Prostate gland (tissue), 2 donors: ENCODE measurements at regions not wholly inside any gene's neighbourhood (a gene's known extent, or its start where the extent isn't known, plus 50 kb on each side); places are given as distances from the start of the nearest gene placed in this dataset.

Experiments
- DNase-seq: peaks from one replicate; pipeline ENCODE4 v3.0.0-alpha.2; 2019; ENCODE audit warnings: low spot score
- H3K27ac ChIP-seq, 2 donors: fragments of 200-600 bp; sonication (generic); 2 replicates each; pipeline ENCODE4 v1.5.1; 2017 to 2019
- H3K27me3 ChIP-seq: fragments of 200-600 bp; sonication (generic); replicated peaks from 2 replicates; pipeline ENCODE4 v1.5.1; 2019; ENCODE audit not compliant: insufficient read depth
- H3K36me3 ChIP-seq, 2 donors: fragments of 200-600 bp; sonication (generic); 1 replicate in 1 of 2; 2 replicates in 1 of 2; pipeline versions ENCODE4 v1.5.1 to v1.8.1; 2017 to 2019
- H3K4me1 ChIP-seq: fragments of 200-600 bp; sonication (generic); replicated peaks from 2 replicates; pipeline ENCODE4 v1.5.1; 2019
- H3K4me3 ChIP-seq, 2 donors: fragments of 200-600 bp; sonication (generic); 2 replicates each; pipeline ENCODE4 v1.5.1; 2017 to 2019
- H3K9me3 ChIP-seq: fragments of 200-600 bp; sonication (generic); 2 replicates; pipeline ENCODE4 v1.5.1; 2017
- POLR2A ChIP-seq: fragments of 450-650 bp; IDR thresholded peaks from one replicate; pipeline ENCODE4 v1.6.1; 2016; ENCODE audit warnings: antibody characterized with exemption, mild to moderate bottlenecking
- POLR2AphosphoS5 ChIP-seq: sonication (generic); formaldehyde crosslinking; IDR thresholded peaks from one replicate; pipeline ENCODE4 v1.6.1; 2017; ENCODE audit warnings: antibody characterized with exemption
- WGBS: methylation state at CpG from one replicate; pipeline ENCODE4 v1.1.5; 2018; 5-methylcytosine and 5-hydroxymethylcytosine counted together
- intact Hi-C: fragments of 100-400 bp; cut with DNase I; formaldehyde crosslinking; loops from one replicate; pipeline ENCODE4 v1.14.2; 2022
- TF ChIP-seq, protein P1 (sequence below), 4 experiments: fragments of 200-600 bp in 2 of 4; fragments of 450-650 bp in 2 of 4; sonication (generic) in 2 of 4; IDR thresholded peaks; 1 replicate in 3 of 4; 2 replicates in 1 of 4; pipeline ENCODE4 v1.5.1; 2016 to 2019; ENCODE audit warnings: antibody characterized with exemption in 4 of 4, mild to moderate bottlenecking in 2 of 4, moderate library complexity in 2 of 4

DNA sequence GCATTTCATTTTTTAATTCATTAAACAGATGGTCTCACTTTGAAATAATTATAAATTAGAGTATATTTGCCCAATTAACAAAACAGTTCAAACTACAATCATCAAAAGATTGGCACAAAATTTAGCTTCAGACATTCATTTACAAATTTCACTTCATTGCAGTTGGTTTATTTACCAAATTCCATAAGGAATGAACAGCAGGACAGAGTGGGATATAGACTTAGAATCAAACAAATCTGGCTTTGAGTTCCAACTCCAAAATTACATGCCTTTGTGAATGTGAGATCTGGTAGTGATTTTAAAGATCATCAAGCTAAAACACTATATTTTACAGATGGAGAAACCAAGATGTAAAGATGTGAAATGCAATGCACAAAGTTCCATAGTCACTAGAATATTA lies 310.7 kb upstream of the CNTN5 start:
- H3K4me1 ChIP-seq = no peaks in the 10 kb centered on the region
- H3K36me3 ChIP-seq = no peaks in the 10 kb centered on the region
- TF ChIP-seq POLR2AphosphoS5 (no peak), POLR2A (no peak)
- TF ChIP-seq, protein P1, sequence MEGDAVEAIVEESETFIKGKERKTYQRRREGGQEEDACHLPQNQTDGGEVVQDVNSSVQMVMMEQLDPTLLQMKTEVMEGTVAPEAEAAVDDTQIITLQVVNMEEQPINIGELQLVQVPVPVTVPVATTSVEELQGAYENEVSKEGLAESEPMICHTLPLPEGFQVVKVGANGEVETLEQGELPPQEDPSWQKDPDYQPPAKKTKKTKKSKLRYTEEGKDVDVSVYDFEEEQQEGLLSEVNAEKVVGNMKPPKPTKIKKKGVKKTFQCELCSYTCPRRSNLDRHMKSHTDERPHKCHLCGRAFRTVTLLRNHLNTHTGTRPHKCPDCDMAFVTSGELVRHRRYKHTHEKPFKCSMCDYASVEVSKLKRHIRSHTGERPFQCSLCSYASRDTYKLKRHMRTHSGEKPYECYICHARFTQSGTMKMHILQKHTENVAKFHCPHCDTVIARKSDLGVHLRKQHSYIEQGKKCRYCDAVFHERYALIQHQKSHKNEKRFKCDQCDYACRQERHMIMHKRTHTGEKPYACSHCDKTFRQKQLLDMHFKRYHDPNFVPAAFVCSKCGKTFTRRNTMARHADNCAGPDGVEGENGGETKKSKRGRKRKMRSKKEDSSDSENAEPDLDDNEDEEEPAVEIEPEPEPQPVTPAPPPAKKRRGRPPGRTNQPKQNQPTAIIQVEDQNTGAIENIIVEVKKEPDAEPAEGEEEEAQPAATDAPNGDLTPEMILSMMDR (IDR thresholded peaks at IDR 0.05) = no peak
- no peak for DNase-seq
- H3K27me3 ChIP-seq = no peaks in the 10 kb centered on the region
- H3K4me3 ChIP-seq = no peak overlapping the region
- intact Hi-C loops = no loop called here
- no peak overlapping the region for H3K27ac ChIP-seq
- no peaks in the 10 kb centered on the region for H3K9me3 ChIP-seq

DNA sequence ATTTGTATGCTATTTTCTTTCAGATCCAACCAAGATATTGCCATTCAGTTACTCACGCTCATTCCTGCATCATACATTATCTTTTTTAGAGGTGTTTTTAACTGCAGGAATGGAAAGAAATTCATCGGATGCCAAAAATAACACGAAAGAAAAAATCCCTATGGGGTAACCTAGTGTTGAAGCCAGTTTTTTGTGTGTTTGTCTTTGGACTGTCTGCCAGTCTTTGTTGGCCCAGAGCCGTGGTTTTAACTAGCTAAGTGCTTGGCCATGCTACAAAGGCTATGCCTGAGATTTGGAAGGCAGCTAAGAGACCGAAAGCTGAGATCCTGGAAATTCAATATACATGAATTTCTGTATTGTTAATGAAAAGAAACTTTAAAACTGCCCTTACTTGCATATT lies 309.8 kb upstream of the CNTN5 start:
- no peak overlapping the region for H3K27ac ChIP-seq
- DNase-seq = no peak

DNA sequence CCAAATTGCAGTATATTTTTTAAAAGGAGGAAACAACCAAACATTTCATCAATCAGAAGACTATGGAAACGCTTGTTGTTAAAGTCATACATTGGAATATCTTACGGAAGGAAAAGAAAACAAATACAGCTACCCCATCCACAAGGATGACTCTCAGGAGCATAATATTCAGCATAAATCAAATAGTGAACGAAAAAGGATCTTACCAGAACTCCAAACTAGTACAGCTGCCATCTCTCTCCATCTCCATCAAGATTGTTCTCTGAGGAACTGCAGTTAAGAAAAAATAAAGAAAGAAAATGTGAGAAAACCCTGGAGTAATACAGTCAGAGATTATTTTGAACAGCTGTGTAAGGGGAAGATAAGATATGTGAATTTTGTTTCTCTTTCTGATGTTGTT lies 299.8 kb upstream of the CNTN5 start:
- 72% methylated on average over 3 of the region's 3 CpGs for WGBS
- Histone ChIP-seq H3K4me3 (no peak overlapping the region), H3K27ac (no peak overlapping the region), H3K4me1 (no peaks in the 10 kb centered on the region), H3K27me3 (no peaks in the 10 kb centered on the region), H3K36me3 (no peaks in the 10 kb centered on the region), H3K9me3 (no peaks in the 10 kb centered on the region)
- TF ChIP-seq POLR2A (no peak), POLR2AphosphoS5 (no peak)
- TF ChIP-seq, protein P1 (IDR thresholded peaks at IDR 0.05) = no peak
- intact Hi-C loops = no loop called here
- DNase-seq = no peak

More for the DNA sequence above, 309.8 kb upstream of the CNTN5 start:
- Histone ChIP-seq H3K4me3 (no peak overlapping the region), H3K36me3 (no peaks in the 10 kb centered on the region), H3K9me3 (no peaks in the 10 kb centered on the region), H3K27me3 (no peaks in the 10 kb centered on the region), H3K4me1 (no peaks in the 10 kb centered on the region)
- TF ChIP-seq, protein P1 (IDR thresholded peaks at IDR 0.05) = no peak
- TF ChIP-seq POLR2AphosphoS5 (no peak), POLR2A (no peak)
- 20% methylated on average over 5 of the region's 5 CpGs for WGBS
- intact Hi-C loops = no loop called here

DNA sequence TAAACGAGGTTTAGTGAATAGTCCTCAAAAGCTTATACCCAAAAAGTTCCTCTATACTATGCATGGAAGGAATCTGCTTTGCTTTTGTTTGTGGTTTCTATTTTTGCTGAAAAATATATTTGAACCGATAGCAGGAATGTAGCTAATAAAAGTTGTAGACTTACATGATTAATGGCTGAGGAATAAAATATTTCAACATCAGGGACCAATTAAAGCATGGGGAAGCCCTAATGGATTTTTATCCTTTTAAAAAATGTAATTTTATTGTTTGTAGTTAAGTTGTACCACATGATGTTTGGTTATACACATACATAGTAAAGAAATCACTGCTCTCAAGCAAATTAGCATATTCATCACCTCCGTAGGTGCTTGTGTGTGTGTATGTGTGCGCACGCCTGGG lies 295.3 kb upstream of the CNTN5 start:
- Histone ChIP-seq H3K4me3 (no peak overlapping the region), H3K4me1 (no peaks in the 10 kb centered on the region), H3K36me3 (no peaks in the 10 kb centered on the region), H3K9me3 (no peaks in the 10 kb centered on the region), H3K27me3 (no peaks in the 10 kb centered on the region), H3K27ac (no peak overlapping the region)
- TF ChIP-seq, protein P1 (IDR thresholded peaks at IDR 0.05) = no peak
- no peak for TF ChIP-seq POLR2AphosphoS5
- no peak for TF ChIP-seq POLR2A
- 68% methylated on average over 5 of the region's 5 CpGs for whole genome bisulfite sequencing
- intact Hi-C loops = no loop called here
- DNase-seq = no peak

DNA sequence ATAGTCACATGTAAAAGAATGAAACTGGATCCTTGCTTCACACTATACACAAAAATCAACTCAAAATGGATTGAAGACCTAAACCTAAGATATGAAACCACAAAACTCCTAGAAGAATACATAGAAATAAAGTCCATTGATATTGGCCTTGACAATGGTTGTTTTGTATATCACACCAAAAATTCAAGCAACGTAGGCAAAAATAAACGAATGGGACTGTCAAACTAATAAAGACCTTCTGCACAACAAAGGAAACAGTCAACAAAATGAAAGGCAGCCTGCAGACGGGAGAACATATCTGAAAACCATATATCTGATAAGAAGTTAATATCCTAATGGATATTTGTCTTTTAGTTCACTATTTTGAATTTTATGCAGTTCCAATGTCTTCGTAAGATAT lies 292.3 kb upstream of the CNTN5 start:
- H3K9me3 ChIP-seq = no peaks in the 10 kb centered on the region
- H3K27ac ChIP-seq = no peak overlapping the region
- H3K27me3 ChIP-seq = no peaks in the 10 kb centered on the region
- 89% methylated on average over 4 of the region's 4 CpGs for WGBS
- H3K4me3 ChIP-seq = no peak overlapping the region
- TF ChIP-seq POLR2A = no peak
- no peak for TF ChIP-seq POLR2AphosphoS5
- TF ChIP-seq, protein P1 (IDR thresholded peaks at IDR 0.05) = no peak
- intact Hi-C loops = no loop called here
- H3K4me1 ChIP-seq = no peaks in the 10 kb centered on the region
- no peaks in the 10 kb centered on the region for H3K36me3 ChIP-seq
- no peak for DNase-seq
